22Rv1 (cell line): ENCODE measurements at regions not wholly inside any gene's neighbourhood (a gene's known extent, or its start where the extent isn't known, plus 50 kb on each side); places are given as distances from the start of the nearest gene placed in this dataset.

Experiments
- CTCF ChIP-seq: fragments of 450-650 bp; IDR thresholded peaks from 2 replicates; pipeline ENCODE4 v1.5.1; 2017; ENCODE audit warnings: mild to moderate bottlenecking
- ZFX ChIP-seq: fragments of 450-650 bp; IDR thresholded peaks from 2 replicates; pipeline ENCODE4 v1.6.1; 2017; ENCODE audit warnings: antibody characterized with exemption, borderline replicate concordance

- no peak for TF ChIP-seq CTCF
- TF ChIP-seq ZFX: no peak
These were observed 143.1 kb upstream of the ARRDC4 start for GRCh38 chr15:97817276-97817890.
